DMS53 treated with DMSO at 0.1 percent for 48 hours (cell line): ENCODE measurements at regions not wholly inside any gene's neighbourhood (a gene's known extent, or its start where the extent isn't known, plus 50 kb on each side); places are given as distances from the start of the nearest gene placed in this dataset.
"Not testable (repeated sequence)": the region's sequence is repeated elsewhere in the genome, so short reads cannot be mapped to it uniquely, and the experiment has no call there.

Source experiments
- DNase-seq: peaks from one replicate; lab custom pipeline; 2025; ENCODE audit not compliant: unreplicated experiment; lab: John Stamatoyannopoulos, UW

DNA sequence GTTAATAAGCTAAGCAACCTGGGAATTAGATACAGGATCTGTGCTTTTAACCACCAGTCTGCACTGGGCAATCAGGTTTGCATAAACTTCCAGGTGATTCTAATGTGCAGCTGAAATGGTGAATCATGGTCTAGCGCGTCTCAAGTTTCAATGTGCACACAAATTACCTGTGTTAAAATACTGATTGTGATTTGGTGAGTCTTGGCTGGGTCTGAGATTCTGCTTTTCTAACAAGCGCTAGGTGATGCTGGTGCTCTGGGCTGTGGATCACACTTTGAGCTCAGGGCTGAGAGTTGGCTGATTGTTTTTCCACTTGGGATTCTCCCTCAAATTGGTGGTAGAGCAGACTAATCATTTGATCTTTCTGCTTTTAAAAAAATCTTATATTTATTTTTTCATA lies 124.8 kb downstream of the C12orf75 start:
- peak; percentile 42 for DNase-seq

GRCh38 chr12:105457026-105457425 lies 126.5 kb downstream of the C12orf75 start:
- no peak for DNase-seq

DNA sequence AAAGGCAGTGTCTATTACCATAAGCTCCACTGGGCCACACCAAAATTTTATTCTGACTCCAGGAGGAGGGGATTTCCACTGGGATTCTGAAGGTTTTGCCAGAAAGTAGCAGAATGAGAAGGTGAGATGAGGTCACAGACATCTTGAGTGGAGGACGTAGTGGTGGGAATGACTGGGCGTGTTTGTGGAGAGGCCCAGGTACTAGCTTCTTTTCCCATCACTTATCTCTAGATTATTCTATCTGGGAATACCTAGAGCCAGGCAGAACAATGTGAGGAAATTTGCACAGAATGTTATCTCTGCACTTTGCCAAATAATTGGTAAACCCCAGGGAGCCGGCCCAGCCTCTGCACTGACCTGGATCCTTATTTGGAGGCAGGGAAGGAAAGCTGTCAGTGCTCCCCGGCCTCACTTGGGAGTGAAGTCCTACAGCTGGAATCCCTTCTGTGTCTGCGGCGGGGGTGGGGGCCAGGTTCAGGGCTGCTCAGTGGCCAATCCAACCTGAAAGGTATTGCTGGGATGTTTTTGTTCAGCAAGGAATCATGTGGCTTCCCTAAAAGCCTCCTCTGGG lies 129.4 kb downstream of the C12orf75 start:
- no peak for DNase-seq

DNA sequence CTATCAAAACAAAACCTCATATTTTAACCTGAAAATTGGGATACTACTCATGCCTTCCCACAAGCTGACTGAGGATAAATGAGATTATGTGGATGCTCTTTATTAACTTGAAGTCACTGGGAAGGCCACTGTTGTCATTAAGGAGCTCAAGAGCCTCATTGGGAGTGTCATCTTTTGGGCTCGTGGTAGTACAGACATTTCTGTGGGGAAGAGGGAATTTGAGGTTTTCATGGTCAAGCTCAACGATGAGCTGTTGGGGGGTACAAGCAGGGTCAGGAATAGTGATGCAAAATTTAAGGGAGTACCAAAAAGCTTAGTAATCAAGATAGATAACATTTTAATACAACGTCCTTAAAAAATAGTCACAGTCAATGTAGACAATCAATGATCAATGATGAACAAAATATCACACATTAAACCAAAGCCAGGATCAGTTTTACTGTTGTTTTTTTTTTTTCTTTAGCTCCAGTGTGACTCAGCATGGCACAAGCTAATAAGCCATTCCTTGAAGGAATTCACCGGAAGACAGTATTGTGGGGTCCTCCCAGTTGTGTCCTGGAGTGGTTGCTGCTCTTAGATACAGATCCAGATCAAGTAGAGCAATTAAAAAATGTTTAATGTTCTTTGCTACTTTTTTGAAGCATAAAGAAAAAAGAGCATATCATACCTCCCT lies 130.9 kb downstream of the C12orf75 start:
- DNase-seq, result no peak

DNA sequence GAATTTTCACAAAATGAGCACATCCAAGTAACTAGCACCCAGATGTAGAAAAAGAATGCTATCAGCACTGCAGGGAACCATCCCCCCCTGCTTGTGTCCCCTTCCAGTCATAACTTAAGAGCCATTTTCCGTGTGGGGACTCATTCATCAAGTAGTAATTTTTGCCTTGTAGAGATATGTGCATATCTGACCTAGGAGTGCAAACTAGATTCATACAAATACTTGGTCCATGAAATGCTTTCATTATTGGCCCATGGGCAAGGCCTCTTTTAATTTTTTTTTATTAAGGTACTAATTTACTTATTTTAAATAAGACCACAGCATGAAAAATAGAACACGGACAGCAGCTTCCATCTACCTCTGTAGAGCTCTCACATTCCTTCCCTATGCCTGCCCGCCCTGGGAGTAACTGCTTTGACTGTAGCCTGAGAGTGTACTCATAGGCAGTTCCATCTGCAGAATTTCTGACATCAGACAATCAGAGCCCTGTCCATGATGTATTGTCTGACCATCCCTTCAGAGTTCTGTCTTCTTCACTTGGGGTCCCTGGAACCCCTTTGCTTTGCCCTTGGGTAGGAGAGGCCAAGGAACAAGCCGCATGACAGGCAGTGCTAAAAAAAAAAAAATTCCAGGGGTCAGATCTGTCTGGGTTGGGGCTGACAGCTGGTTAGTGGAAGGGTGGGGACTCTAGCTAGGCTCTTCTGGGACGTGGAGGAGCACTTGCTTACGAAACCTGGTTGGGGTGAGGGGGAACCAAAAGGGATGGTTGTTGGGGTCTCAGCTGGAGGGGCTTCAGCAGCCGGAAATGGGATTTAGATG lies 131.7 kb downstream of the C12orf75 start:
- no peak for DNase-seq

- no peak for DNase-seq
Observed at GRCh38 chr12:105462831-105463230, 132.3 kb downstream of the C12orf75 start.

DNA sequence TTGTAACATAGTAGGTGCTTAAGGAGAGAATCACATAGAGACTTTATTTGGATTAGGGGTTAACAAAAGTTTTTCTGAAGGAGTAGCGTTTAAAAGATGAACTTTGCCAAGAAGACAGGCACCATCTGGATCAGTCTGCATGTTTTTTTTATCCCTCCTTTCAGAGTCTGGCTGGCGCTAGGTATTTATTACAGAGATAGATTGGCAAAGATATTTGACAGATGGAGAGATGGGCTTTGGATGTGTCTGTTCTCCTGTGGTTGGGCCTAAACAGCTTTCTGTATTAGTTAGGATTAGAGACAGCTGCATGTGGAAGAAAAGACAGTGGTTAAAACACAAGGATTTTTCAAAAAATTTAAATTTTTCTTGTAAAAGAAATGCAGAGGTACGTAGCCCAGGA lies 133.9 kb downstream of the C12orf75 start:
- no peak for DNase-seq

DNA sequence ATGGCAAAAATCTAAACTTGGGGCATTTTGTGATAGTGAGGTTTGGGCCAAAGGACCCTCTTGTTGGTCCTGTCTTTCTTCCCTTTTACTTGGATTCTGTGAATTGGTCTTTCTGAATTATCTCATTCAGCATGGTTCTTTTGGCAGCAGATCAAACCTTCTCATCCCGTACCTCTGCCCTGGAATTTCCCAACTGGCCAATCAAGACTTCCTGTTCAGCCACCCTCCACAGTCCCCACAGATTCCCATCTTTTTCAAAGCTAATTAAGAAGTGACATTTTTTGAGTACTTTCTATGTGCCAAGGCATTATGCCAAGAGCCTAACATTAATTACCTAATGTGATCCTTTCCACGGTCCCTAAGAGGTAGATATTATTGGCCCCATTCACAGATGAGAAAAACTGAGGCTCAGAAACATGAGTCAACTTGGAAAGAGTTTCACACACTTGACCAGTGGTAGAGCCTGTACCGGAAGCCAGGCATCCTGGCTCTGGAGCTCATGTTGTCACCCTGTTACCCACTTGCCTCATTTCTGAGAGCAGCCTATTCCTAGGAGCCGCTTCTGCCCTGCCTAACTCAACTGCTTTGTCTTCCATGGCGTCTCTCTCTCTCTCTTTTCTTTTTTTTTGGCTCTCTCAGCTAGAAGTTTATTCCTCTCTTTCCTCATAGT lies 135.9 kb downstream of the C12orf75 start:
- DNase-seq, result no peak

DNA sequence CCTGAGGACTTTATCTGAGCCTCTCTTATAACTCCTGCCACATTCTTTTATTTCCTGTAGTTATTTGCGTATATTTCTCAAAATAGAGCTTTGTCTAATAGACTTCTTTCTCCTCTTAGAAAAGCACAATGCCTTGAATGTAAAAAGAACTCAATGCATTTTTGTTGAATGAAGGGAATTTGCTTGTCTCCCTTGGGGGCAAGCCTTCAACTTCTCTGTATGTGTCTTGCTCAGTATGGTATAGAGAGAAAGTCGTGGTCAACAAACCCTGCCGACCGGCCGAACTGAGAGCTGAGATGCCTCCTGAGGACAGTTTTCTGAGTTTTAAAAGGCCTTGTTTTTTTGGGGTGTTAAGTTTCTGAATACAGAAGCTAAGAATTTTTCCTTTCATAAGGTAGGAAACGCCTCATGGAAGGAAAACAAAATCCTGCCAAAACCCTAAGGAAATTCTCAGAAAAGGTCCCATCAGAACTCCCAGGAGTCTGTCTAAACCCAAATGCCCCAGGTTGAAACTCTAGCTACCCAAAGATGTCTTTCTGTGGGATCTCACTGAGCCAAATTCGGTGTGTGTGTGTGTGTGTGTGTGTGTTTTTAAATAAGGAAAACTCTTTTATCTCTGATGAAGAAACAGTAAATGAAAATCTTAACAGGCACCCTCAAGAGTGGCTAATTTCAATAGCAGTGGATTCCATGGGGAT lies 136.6 kb downstream of the C12orf75 start:
- DNase-seq, result no peak

DNA sequence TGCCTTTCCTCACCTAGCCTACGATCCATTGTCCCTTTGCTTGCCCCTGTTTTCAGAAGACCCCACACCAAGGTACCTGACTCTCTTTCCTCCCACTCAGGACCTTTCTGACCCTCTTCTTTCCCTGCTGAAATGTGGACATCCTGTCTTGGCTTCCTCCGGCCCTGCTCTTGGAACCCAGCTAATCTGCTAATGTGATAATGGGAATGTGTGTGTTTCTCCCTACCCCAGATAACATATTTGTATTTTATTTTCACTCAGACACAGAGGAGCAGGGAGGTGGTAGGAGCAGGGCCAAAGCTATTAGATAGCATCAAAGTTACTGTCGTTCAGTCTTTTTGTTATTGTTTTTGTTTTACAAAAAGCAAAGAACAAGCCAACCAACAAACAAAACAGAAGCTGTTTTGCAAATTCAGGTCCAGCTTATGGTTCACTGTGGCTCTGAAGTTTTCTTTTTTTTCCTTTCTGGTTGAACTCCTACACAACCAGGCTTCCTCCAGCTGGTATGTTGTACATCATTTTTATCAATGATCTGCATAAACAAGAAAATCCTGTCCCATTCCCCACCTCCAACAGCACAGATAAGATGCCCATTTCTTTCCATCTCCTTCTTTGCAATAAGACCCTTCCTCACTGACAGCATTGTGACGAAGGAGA lies 137.3 kb downstream of the C12orf75 start:
- no peak for DNase-seq

DNA sequence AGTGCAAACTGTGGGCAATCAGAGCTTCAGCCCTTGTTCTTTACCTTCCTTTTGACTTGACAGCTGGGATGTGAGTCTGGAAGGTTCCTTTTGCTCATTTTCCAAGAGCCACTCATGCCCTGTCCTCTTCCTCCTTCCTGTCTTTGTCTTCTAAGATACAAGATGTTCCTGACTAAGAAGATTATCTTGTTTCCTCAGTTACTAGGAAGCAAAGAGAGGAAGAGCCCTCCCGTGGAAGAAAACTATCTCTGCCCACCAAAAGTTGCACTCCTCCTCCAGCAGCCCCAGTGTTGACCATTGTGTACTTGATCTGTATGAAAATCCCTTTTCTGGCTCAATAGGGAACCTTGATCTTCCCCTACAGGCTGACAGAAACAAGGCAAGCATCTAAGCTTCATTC lies 138.0 kb downstream of the C12orf75 start:
- no peak for DNase-seq

GRCh38 chr12:105469211-105469610 lies 138.7 kb downstream of the C12orf75 start:
- DNase-seq, result no peak

GRCh38 chr12:105469701-105470100 lies 139.2 kb downstream of the C12orf75 start:
- DNase-seq, result no peak

DNA sequence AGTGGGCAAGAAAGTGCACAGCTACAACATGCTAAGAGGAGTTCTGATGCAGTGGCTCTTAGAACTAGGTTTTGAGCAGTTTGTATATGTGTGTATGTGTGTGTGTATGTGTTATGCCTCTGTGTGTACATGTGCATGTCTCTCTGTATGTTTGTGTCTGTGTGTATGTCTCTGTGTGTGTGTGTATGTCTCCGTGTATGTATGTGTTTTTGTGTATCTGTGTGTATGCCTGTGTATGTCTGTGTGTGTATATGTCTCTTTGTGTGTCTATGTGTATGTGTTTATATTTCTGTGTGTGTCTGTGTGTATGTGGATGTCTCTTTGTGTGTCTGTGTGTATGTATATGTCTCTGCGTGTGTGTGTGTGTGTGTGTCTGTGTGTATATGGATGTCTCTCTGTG lies 139.6 kb downstream of the C12orf75 start:
- DNase-seq, result no peak

GRCh38 chr12:105470601-105471000 lies 140.1 kb downstream of the C12orf75 start:
- DNase-seq, result no peak

GRCh38 chr12:105474672-105475071 lies 144.2 kb downstream of the C12orf75 start:
- DNase-seq, result no peak

- DNase-seq, result no peak
Observed at GRCh38 chr12:105476616-105477015, 146.1 kb downstream of the C12orf75 start.

GRCh38 chr12:105477873-105478272 lies 147.4 kb downstream of the C12orf75 start:
- no peak for DNase-seq

DNA sequence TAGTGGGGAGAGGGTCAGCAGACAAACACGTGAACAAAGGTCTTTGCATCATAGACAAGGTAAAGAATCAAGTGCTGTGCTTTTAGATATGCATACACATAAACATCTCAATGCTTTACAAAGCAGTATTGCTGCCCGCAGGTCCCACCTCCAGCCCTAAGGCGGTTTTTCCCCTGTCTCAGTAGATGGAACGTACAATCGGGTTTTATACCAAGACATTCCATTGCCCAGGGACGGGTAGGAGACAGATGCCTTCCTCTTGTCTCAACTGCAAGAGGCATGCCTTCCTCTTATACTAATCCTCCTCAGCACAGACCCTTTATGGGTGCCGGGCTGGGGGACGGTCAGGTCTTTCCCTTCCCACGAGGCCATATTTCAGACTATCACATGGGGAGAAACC lies 148.3 kb downstream of the C12orf75 start:
- not testable (repeated sequence) for DNase-seq

GRCh38 chr12:105479710-105480109 lies 149.2 kb downstream of the C12orf75 start:
- DNase-seq, result no peak

- no peak for DNase-seq
Observed at GRCh38 chr12:105480162-105480561, 149.7 kb downstream of the C12orf75 start.
